ENCODE measurements at regions not wholly inside any gene's neighbourhood (a gene's known extent, or its start where the extent isn't known, plus 50 kb on each side); places are given as distances from the start of the nearest gene placed in this dataset.

GRCh38 chr13:53568491-53568890, 539.9 kb downstream of the OLFM4 start:
- TF ChIP-seq, protein P1, sequence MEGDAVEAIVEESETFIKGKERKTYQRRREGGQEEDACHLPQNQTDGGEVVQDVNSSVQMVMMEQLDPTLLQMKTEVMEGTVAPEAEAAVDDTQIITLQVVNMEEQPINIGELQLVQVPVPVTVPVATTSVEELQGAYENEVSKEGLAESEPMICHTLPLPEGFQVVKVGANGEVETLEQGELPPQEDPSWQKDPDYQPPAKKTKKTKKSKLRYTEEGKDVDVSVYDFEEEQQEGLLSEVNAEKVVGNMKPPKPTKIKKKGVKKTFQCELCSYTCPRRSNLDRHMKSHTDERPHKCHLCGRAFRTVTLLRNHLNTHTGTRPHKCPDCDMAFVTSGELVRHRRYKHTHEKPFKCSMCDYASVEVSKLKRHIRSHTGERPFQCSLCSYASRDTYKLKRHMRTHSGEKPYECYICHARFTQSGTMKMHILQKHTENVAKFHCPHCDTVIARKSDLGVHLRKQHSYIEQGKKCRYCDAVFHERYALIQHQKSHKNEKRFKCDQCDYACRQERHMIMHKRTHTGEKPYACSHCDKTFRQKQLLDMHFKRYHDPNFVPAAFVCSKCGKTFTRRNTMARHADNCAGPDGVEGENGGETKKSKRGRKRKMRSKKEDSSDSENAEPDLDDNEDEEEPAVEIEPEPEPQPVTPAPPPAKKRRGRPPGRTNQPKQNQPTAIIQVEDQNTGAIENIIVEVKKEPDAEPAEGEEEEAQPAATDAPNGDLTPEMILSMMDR (IDR thresholded peaks at IDR 0.05), result no peak
- TF ChIP-seq POLR2AphosphoS5 (IDR thresholded peaks at IDR 0.05), result no peak
- TF ChIP-seq POLR2A (IDR thresholded peaks at IDR 0.05), result no peak
